ENCODE measurements at regions not wholly inside any gene's neighbourhood (a gene's known extent, or its start where the extent isn't known, plus 50 kb on each side); places are given as distances from the start of the nearest gene placed in this dataset.

GRCh38 chr6:744666-745353, 51.9 kb upstream of the EXOC2 start:
- TF ChIP-seq CTCF (IDR thresholded peaks at IDR 0.05; ENCODE audit: low read depth, low read length) (no peak), EZH2phosphoT487 (IDR thresholded peaks at IDR 0.05; ENCODE audit: low read depth) (no peak)
